GM23338 (cell line): ENCODE measurements at regions not wholly inside any gene's neighbourhood (a gene's known extent, or its start where the extent isn't known, plus 50 kb on each side); places are given as distances from the start of the nearest gene placed in this dataset.

Experiments used
- ATAC-seq: fragments of 200-7000 bp; cut with Tn5 transposase; 3 replicates; pipeline ENCODE4 v1.9.1; 2020
- DNase-seq: peaks from one replicate; pipeline ENCODE4 v3.0.0-alpha.2; 2015; ENCODE audit warnings: low spot score
- H2AFZ ChIP-seq: fragments of 200-600 bp; sonication (generic); 2 replicates; pipeline ENCODE4 v1.8.0; 2016; ENCODE audit warnings: antibody characterized with exemption, mild to moderate bottlenecking, moderate library complexity
- H3F3A ChIP-seq: fragments of 200-600 bp; sonication (generic); replicated peaks from 2 replicates; pipeline ENCODE4 v1.8.0; 2017; ENCODE audit warnings: antibody characterized with exemption, mixed run types, low read depth
- H3K27ac ChIP-seq: fragments of 200-600 bp; sonication (generic); 2 replicates; pipeline ENCODE4 v1.6.1; 2016; ENCODE audit warnings: low read depth
- H3K27me3 ChIP-seq: fragments of 200-600 bp; sonication (generic); 2 replicates; pipeline ENCODE4 v1.8.0; 2016; ENCODE audit warnings: mild to moderate bottlenecking, mixed run types, moderate library complexity; ENCODE audit not compliant: insufficient read depth
- H3K36me3 ChIP-seq: fragments of 200-600 bp; sonication (generic); 2 replicates; pipeline ENCODE4 v1.8.0; 2016; ENCODE audit warnings: mild to moderate bottlenecking; ENCODE audit not compliant: insufficient read depth
- H3K4me1 ChIP-seq: fragments of 200-600 bp; sonication (generic); 2 replicates; pipeline ENCODE4 v1.8.0; 2016; ENCODE audit warnings: mild to moderate bottlenecking, moderate library complexity; ENCODE audit not compliant: insufficient read depth
- H3K4me2 ChIP-seq: fragments of 200-600 bp; sonication (generic); 2 replicates; pipeline ENCODE4 v1.7.1; 2017; ENCODE audit warnings: mixed run types
- H3K4me3 ChIP-seq: fragments of 200-600 bp; sonication (generic); 2 replicates; pipeline ENCODE4 v1.6.1; 2016; ENCODE audit warnings: mixed run types
- H3K79me2 ChIP-seq: fragments of 200-600 bp; sonication (generic); replicated peaks from 2 replicates; pipeline ENCODE4 v1.8.0; 2017; ENCODE audit warnings: mild to moderate bottlenecking; ENCODE audit not compliant: insufficient read depth
- H3K9me2 ChIP-seq: fragments of 200-600 bp; sonication (generic); 2 replicates; pipeline ENCODE4 v1.8.0; 2017; ENCODE audit not compliant: insufficient read depth
- H4K20me1 ChIP-seq: fragments of 200-600 bp; sonication (generic); replicated peaks from 2 replicates; pipeline ENCODE4 v1.8.0; 2017; ENCODE audit warnings: mild to moderate bottlenecking; ENCODE audit not compliant: insufficient read depth
- H3K27ac Mint-ChIP-seq: 2 replicates; pipeline ENCODE4 v1.8.0; 2020; ENCODE audit warnings: inconsistent platforms, mild to moderate bottlenecking, moderate library complexity, mixed read lengths
- H3K27me3 Mint-ChIP-seq: 3 replicates; pipeline ENCODE4 v1.8.0; 2022; ENCODE audit warnings: low read depth, mild to moderate bottlenecking, moderate library complexity, mixed read lengths, inconsistent platforms; ENCODE audit not compliant: insufficient read depth, poor library complexity
- H3K36me3 Mint-ChIP-seq: 3 replicates; pipeline ENCODE4 v1.8.0; 2021; ENCODE audit warnings: low read depth, mild to moderate bottlenecking, inconsistent platforms, moderate library complexity, mixed read lengths
- H3K4me1 Mint-ChIP-seq: 3 replicates; pipeline ENCODE4 v1.8.0; 2020; ENCODE audit warnings: mild to moderate bottlenecking, inconsistent platforms, mixed read lengths
- H3K4me3 Mint-ChIP-seq: 3 replicates; pipeline ENCODE4 v1.8.0; 2021; ENCODE audit warnings: moderate library complexity, mild to moderate bottlenecking, inconsistent platforms, mixed read lengths
- H3K9me3 Mint-ChIP-seq: 3 replicates; pipeline ENCODE4 v1.8.0; 2020; ENCODE audit warnings: moderate library complexity, mild to moderate bottlenecking, inconsistent platforms, mixed read lengths
- CREB1 ChIP-seq: fragments of 250-450 bp; sonication (Bioruptor Pico); IDR thresholded peaks from 2 replicates; pipeline ENCODE4 v1.5.0; 2020; ENCODE audit warnings: low read depth, mild to moderate bottlenecking, moderate library complexity
- ETS1 ChIP-seq: IDR thresholded peaks from 2 replicates; pipeline ENCODE4 v1.6.1; 2016; ENCODE audit warnings: antibody characterized with exemption
- EZH2 ChIP-seq: fragments of 200-600 bp; sonication (generic); IDR thresholded peaks from one replicate; pipeline ENCODE4 v1.8.0; 2017; ENCODE audit warnings: antibody characterized with exemption, mild to moderate bottlenecking, low read depth; ENCODE audit not compliant: unreplicated experiment
- EZH2phosphoT487 ChIP-seq: fragments of 200-600 bp; sonication (generic); IDR thresholded peaks from one replicate; pipeline ENCODE4 v1.8.1; 2018; ENCODE audit warnings: antibody characterized with exemption; ENCODE audit not compliant: unreplicated experiment
- POLR2AphosphoS5 ChIP-seq: IDR thresholded peaks from 2 replicates; pipeline ENCODE4 v1.6.1; 2016; ENCODE audit warnings: antibody characterized with exemption, low read depth
- REST ChIP-seq: IDR thresholded peaks from one replicate; pipeline ENCODE4 v1.6.1; 2018; ENCODE audit warnings: antibody characterized with exemption; ENCODE audit not compliant: unreplicated experiment
- STAT1 ChIP-seq: IDR thresholded peaks from one replicate; pipeline ENCODE4 v1.6.1; 2016; ENCODE audit warnings: antibody characterized with exemption; ENCODE audit not compliant: unreplicated experiment
- ZNF114 ChIP-seq: fragments of 250-450 bp; sonication (Bioruptor Pico); IDR thresholded peaks from 2 replicates; pipeline ENCODE4 v1.5.0; 2020; ENCODE audit warnings: mild to moderate bottlenecking, moderate library complexity
- ZNF331 ChIP-seq: fragments of 250-450 bp; sonication (Bioruptor Pico); IDR thresholded peaks from 2 replicates; pipeline ENCODE4 v1.5.0; 2020; ENCODE audit warnings: low read depth, mild to moderate bottlenecking, moderate library complexity
- TF ChIP-seq, protein P1 (sequence below), 2 experiments: fragments of 200-600 bp in 1 of 2; sonication (generic) in 1 of 2; conservative IDR thresholded peaks; 2 replicates each; pipeline versions ENCODE4 v1.5.1 to v1.6.1; 2016 to 2017; ENCODE audit warnings: antibody characterized with exemption in 2 of 2, low read depth in 2 of 2, mild to moderate bottlenecking in 2 of 2, moderate library complexity in 1 of 2
- TF ChIP-seq, protein P2 (sequence below): fragments of 250-450 bp; sonication (Bioruptor Pico); IDR thresholded peaks from 2 replicates; pipeline ENCODE4 v1.5.0; 2020; ENCODE audit warnings: mild to moderate bottlenecking, moderate library complexity

DNA sequence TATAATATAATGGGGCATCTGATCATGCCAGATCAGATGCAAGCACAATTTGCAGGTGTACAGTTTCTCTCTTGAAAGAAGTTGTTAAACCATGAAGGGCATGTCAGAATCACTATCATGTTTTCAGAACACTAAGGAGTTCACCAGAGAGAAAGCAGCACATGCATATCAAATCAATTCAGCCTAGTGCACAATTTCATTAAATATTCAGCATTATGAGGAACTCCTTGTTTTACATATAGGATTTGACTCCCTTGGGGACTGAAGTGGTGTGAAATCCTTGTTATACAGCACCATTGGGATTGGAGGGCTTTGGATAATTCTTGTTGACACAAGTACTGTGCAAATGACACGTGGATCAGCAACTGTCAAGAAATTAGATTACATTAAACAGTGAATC is 562.1 kb upstream of the KLHL29 start:
- no peaks in the 10 kb centered on the region for H3F3A ChIP-seq
- TF ChIP-seq EZH2 (no peak), STAT1 (no peak), ZNF331 (CRISPR knock-in tag) (no peak), ZNF114 (CRISPR knock-in tag) (no peak), POLR2AphosphoS5 (no peak), REST (no peak), EZH2phosphoT487 (no peak), CREB1 (CRISPR knock-in tag) (no peak), ETS1 (no peak)
- TF ChIP-seq, protein P1, sequence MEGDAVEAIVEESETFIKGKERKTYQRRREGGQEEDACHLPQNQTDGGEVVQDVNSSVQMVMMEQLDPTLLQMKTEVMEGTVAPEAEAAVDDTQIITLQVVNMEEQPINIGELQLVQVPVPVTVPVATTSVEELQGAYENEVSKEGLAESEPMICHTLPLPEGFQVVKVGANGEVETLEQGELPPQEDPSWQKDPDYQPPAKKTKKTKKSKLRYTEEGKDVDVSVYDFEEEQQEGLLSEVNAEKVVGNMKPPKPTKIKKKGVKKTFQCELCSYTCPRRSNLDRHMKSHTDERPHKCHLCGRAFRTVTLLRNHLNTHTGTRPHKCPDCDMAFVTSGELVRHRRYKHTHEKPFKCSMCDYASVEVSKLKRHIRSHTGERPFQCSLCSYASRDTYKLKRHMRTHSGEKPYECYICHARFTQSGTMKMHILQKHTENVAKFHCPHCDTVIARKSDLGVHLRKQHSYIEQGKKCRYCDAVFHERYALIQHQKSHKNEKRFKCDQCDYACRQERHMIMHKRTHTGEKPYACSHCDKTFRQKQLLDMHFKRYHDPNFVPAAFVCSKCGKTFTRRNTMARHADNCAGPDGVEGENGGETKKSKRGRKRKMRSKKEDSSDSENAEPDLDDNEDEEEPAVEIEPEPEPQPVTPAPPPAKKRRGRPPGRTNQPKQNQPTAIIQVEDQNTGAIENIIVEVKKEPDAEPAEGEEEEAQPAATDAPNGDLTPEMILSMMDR (conservative IDR thresholded peaks at IDR 0.05; ENCODE audit: low read depth in 2 of 2), result no peak
- TF ChIP-seq, protein P2, sequence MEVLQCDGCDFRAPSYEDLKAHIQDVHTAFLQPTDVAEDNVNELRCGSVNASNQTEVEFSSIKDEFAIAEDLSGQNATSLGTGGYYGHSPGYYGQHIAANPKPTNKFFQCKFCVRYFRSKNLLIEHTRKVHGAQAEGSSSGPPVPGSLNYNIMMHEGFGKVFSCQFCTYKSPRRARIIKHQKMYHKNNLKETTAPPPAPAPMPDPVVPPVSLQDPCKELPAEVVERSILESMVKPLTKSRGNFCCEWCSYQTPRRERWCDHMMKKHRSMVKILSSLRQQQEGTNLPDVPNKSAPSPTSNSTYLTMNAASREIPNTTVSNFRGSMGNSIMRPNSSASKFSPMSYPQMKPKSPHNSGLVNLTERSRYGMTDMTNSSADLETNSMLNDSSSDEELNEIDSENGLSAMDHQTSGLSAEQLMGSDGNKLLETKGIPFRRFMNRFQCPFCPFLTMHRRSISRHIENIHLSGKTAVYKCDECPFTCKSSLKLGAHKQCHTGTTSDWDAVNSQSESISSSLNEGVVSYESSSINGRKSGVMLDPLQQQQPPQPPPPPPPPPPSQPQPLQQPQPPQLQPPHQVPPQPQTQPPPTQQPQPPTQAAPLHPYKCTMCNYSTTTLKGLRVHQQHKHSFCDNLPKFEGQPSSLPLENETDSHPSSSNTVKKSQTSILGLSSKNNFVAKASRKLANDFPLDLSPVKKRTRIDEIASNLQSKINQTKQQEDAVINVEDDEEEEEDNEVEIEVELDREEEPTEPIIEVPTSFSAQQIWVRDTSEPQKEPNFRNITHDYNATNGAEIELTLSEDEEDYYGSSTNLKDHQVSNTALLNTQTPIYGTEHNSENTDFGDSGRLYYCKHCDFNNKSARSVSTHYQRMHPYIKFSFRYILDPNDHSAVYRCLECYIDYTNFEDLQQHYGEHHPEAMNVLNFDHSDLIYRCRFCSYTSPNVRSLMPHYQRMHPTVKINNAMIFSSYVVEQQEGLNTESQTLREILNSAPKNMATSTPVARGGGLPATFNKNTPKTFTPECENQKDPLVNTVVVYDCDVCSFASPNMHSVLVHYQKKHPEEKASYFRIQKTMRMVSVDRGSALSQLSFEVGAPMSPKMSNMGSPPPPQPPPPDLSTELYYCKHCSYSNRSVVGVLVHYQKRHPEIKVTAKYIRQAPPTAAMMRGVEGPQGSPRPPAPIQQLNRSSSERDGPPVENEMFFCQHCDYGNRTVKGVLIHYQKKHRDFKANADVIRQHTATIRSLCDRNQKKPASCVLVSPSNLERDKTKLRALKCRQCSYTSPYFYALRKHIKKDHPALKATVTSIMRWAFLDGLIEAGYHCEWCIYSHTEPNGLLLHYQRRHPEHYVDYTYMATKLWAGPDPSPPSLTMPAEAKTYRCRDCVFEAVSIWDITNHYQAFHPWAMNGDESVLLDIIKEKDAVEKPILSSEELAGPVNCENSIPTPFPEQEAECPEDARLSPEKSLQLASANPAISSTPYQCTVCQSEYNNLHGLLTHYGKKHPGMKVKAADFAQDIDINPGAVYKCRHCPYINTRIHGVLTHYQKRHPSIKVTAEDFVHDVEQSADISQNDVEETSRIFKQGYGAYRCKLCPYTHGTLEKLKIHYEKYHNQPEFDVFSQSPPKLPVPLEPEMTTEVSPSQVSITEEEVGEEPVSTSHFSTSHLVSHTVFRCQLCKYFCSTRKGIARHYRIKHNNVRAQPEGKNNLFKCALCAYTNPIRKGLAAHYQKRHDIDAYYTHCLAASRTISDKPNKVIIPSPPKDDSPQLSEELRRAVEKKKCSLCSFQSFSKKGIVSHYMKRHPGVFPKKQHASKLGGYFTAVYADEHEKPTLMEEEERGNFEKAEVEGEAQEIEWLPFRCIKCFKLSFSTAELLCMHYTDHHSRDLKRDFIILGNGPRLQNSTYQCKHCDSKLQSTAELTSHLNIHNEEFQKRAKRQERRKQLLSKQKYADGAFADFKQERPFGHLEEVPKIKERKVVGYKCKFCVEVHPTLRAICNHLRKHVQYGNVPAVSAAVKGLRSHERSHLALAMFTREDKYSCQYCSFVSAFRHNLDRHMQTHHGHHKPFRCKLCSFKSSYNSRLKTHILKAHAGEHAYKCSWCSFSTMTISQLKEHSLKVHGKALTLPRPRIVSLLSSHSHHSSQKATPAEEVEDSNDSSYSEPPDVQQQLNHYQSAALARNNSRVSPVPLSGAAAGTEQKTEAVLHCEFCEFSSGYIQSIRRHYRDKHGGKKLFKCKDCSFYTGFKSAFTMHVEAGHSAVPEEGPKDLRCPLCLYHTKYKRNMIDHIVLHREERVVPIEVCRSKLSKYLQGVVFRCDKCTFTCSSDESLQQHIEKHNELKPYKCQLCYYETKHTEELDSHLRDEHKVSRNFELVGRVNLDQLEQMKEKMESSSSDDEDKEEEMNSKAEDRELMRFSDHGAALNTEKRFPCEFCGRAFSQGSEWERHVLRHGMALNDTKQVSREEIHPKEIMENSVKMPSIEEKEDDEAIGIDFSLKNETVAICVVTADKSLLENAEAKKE, result no peak
- no peaks in the 10 kb centered on the region for H3K4me1 Mint-ChIP-seq
- no peaks in the 10 kb centered on the region for H3K27me3 ChIP-seq
- ATAC-seq (no peak), DNase-seq (no peak)
- H4K20me1 ChIP-seq, result no peaks in the 10 kb centered on the region
- no peaks in the 10 kb centered on the region for H3K79me2 ChIP-seq
- no peak overlapping the region for H2AFZ ChIP-seq
- H3K27ac Mint-ChIP-seq, result no peak overlapping the region
- H3K27me3 Mint-ChIP-seq, result no peaks in the 10 kb centered on the region
- no peak overlapping the region for H3K4me3 Mint-ChIP-seq
- no peak overlapping the region for H3K4me2 ChIP-seq
- no peaks in the 10 kb centered on the region for H3K4me1 ChIP-seq
- no peaks in the 10 kb centered on the region for H3K9me3 Mint-ChIP-seq
- H3K9me2 ChIP-seq, result peaks cover 2% of the 10 kb centered on the region; the same call in 1 of the 2 replicates
- no peaks in the 10 kb centered on the region for H3K36me3 Mint-ChIP-seq
- H3K36me3 ChIP-seq, result no peaks in the 10 kb centered on the region
- no peak overlapping the region for H3K4me3 ChIP-seq
- no peak overlapping the region for H3K27ac ChIP-seq
